OCI-LY7 (cell line): ENCODE measurements at regions not wholly inside any gene's neighbourhood (a gene's known extent, or its start where the extent isn't known, plus 50 kb on each side); places are given as distances from the start of the nearest gene placed in this dataset.

ENCODE experiments used
- BruUV-seq: library from RNA; stranded (reverse); fragments of 400-500 nt; replicated peaks from 2 replicates; lab custom pipeline; 2021; lab: Mats Ljungman, UMichigan
- CTCF ChIA-PET: fragments of 300-600 bp; sonication (Branson Sonifier 250); formaldehyde crosslinking; loops from one replicate; lab custom pipeline; 2022; ENCODE audit warnings: antibody characterized with exemption; ENCODE audit not compliant: unreplicated experiment; lab: Charles Lee
- POLR2A ChIA-PET: fragments of 300-600 bp; sonication (Branson Sonifier 250); formaldehyde crosslinking; loops from one replicate; lab custom pipeline; 2022; ENCODE audit warnings: antibody characterized with exemption; lab: Charles Lee
- DNase-seq: peaks from one replicate; pipeline ENCODE4 v3.0.0-alpha.2; 2015; ENCODE audit warnings: low spot score
- H2AFZ ChIP-seq: fragments of 200-600 bp; sonication (generic), shearing (Covaris generic); 2 replicates; pipeline ENCODE4 v1.6.1; 2014; ENCODE audit warnings: mild to moderate bottlenecking, antibody characterized with exemption, low read length, moderate library complexity
- H3K27ac ChIP-seq: fragments of 200-600 bp; sonication (generic); 2 replicates; pipeline ENCODE4 v1.5.1; 2014; ENCODE audit warnings: mixed run types, low read depth, mild to moderate bottlenecking, moderate library complexity, low read length, inconsistent platforms; ENCODE audit not compliant: poor library complexity, severe bottlenecking
- H3K36me3 ChIP-seq: fragments of 200-600 bp; sonication (generic); 2 replicates; pipeline ENCODE4 v1.6.1; 2014; ENCODE audit warnings: mild to moderate bottlenecking, antibody characterized with exemption, low read length, moderate library complexity, mixed read lengths; ENCODE audit not compliant: insufficient read depth
- H3K4me1 ChIP-seq: fragments of 200-600 bp; sonication (generic); 2 replicates; pipeline ENCODE4 v1.5.1; 2014; ENCODE audit warnings: mild to moderate bottlenecking, low read length; ENCODE audit not compliant: insufficient read depth, poor library complexity, severe bottlenecking
- H3K4me2 ChIP-seq: fragments of 200-600 bp; sonication (generic); 2 replicates; pipeline ENCODE4 v1.6.1; 2014; ENCODE audit warnings: mild to moderate bottlenecking, low read length
- H3K4me3 ChIP-seq: fragments of 200-600 bp; sonication (generic); 2 replicates; pipeline ENCODE4 v1.5.1; 2014; ENCODE audit warnings: mild to moderate bottlenecking, low read depth, low read length; ENCODE audit not compliant: poor library complexity, severe bottlenecking
- H3K79me2 ChIP-seq: fragments of 200-600 bp; sonication (generic); 2 replicates; pipeline ENCODE4 v1.6.1; 2016; ENCODE audit warnings: low read depth, mild to moderate bottlenecking, low read length, moderate library complexity, mixed read lengths; ENCODE audit not compliant: insufficient read depth
- H3K9me2 ChIP-seq: fragments of 200-600 bp; sonication (generic); 2 replicates; pipeline ENCODE4 v1.6.1; 2016; ENCODE audit warnings: mild to moderate bottlenecking, low read length, mixed read lengths; ENCODE audit not compliant: insufficient read depth
- H3K9me3 ChIP-seq: fragments of 200-600 bp; sonication (generic); 2 replicates; pipeline ENCODE4 v1.6.1; 2014; ENCODE audit warnings: mild to moderate bottlenecking, mixed run types, low read length, mixed read lengths
- H4K20me1 ChIP-seq: fragments of 200-600 bp; sonication (generic); 2 replicates; pipeline ENCODE4 v1.6.1; 2014; ENCODE audit warnings: mild to moderate bottlenecking, antibody characterized with exemption, low read length, moderate library complexity, mixed read lengths; ENCODE audit not compliant: insufficient read depth
- EZH2phosphoT487 ChIP-seq: fragments of 200-600 bp; sonication (generic); IDR thresholded peaks from 2 replicates; pipeline ENCODE4 v1.6.1; 2018; ENCODE audit warnings: low read depth, borderline replicate concordance, mild to moderate bottlenecking, mixed run types, antibody characterized with exemption, low read length, moderate library complexity, mixed read lengths
- intact Hi-C: fragments of 100-400 bp; cut with micrococcal nuclease; formaldehyde crosslinking; loops from one replicate; pipeline ENCODE4 v1.10.0; 2022; ENCODE audit not compliant: unreplicated experiment
- TF ChIP-seq, protein P1 (sequence below): fragments of 200-600 bp; sonication (generic); conservative IDR thresholded peaks from 2 replicates; pipeline ENCODE4 v1.5.1; 2014; ENCODE audit warnings: mild to moderate bottlenecking, antibody characterized with exemption, low read length, moderate library complexity, mixed read lengths

DNA sequence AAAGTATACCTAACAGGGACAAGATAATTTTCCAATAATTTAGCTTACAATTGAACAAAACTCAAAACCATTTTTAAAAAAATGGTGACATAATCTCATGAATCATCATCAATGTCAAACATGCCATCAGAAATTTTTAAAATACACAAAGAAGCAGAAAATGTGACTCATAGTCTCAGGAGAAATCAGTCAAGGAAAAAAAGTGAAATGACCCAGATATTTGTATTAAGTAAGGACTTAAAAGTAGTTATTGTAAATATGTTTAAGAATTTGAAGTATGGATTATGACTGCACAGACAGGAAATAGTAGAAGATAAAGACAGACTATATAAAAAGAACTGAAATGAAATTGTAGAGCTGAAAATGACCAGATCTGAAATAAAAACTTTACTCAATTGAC, 473.9 kb upstream of the SYT4 start:
- CTCF ChIA-PET = no interaction called here
- H3K9me3 ChIP-seq = no peaks in the 10 kb centered on the region
- TF ChIP-seq EZH2phosphoT487 = no peak
- TF ChIP-seq, protein P1, sequence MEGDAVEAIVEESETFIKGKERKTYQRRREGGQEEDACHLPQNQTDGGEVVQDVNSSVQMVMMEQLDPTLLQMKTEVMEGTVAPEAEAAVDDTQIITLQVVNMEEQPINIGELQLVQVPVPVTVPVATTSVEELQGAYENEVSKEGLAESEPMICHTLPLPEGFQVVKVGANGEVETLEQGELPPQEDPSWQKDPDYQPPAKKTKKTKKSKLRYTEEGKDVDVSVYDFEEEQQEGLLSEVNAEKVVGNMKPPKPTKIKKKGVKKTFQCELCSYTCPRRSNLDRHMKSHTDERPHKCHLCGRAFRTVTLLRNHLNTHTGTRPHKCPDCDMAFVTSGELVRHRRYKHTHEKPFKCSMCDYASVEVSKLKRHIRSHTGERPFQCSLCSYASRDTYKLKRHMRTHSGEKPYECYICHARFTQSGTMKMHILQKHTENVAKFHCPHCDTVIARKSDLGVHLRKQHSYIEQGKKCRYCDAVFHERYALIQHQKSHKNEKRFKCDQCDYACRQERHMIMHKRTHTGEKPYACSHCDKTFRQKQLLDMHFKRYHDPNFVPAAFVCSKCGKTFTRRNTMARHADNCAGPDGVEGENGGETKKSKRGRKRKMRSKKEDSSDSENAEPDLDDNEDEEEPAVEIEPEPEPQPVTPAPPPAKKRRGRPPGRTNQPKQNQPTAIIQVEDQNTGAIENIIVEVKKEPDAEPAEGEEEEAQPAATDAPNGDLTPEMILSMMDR = no peak
- no peaks in the 10 kb centered on the region for H3K79me2 ChIP-seq
- POLR2A ChIA-PET = no interaction called here
- no peaks in the 10 kb centered on the region for H4K20me1 ChIP-seq
- H3K4me3 ChIP-seq = no peak overlapping the region
- H3K9me2 ChIP-seq = no peaks in the 10 kb centered on the region
- H3K4me2 ChIP-seq = no peak overlapping the region
- H3K4me1 ChIP-seq = no peaks in the 10 kb centered on the region
- no peak overlapping the region for H3K27ac ChIP-seq
- no peaks in the 10 kb centered on the region for H3K36me3 ChIP-seq
- intact Hi-C loops = no loop called here
- H2AFZ ChIP-seq = no peak overlapping the region
- DNase-seq = no peak
- BruUV-seq = no TSS peak

DNA sequence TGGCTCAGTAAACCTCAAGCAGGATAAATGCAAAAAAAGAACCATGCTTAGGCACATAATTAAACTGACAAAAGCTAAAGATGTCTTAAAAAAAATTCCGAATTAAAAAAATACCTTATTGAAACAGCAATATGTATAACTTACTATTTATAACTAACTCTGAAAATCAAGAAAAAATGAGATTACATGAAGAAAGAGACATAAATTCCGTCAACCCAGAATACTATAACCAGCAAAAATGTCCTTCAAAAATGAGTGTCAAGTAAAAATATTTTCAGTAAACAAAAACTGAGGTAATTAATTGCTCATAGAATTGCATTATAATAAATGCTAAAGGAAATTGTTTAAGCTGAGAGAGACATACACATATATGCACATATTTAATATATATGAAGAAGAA, 474.5 kb upstream of the SYT4 start:
- Histone ChIP-seq H3K4me3 (no peak overlapping the region), H2AFZ (no peak overlapping the region), H3K4me2 (no peak overlapping the region), H4K20me1 (no peaks in the 10 kb centered on the region), H3K9me3 (no peaks in the 10 kb centered on the region), H3K9me2 (no peaks in the 10 kb centered on the region), H3K27ac (no peak overlapping the region), H3K4me1 (no peaks in the 10 kb centered on the region), H3K36me3 (no peaks in the 10 kb centered on the region), H3K79me2 (no peaks in the 10 kb centered on the region)
- no TSS peak for BruUV-seq
- no peak for TF ChIP-seq EZH2phosphoT487
- TF ChIP-seq, protein P1 = no peak
- CTCF ChIA-PET = no interaction called here
- POLR2A ChIA-PET = no interaction called here
- intact Hi-C loops = no loop called here
- no peak for DNase-seq

DNA sequence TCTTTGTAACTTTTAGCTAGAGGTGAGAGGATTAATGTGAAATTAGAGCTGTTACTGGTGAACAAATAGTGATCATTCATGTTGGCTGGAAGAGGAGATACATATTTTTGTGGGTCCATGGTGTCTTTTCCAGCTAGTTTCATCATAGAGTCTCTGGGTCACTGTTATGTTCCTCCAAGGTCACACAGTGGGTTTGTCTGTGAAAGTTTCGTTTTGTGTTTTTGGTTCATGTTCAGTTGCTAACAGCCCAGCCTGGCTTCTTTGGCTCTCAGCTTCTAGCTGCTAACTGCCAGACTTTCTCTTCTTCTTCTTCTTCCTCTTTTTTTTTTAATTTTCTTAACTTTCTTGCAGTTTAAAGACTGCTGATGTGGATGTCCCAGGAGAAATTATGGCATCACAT, 480.0 kb upstream of the SYT4 start:
- H3K79me2 ChIP-seq = no peaks in the 10 kb centered on the region
- no peak overlapping the region for H3K27ac ChIP-seq
- H3K9me2 ChIP-seq = no peaks in the 10 kb centered on the region
- no peak for TF ChIP-seq EZH2phosphoT487
- TF ChIP-seq, protein P1 = no peak
- CTCF ChIA-PET = no interaction called here
- H3K4me1 ChIP-seq = no peaks in the 10 kb centered on the region
- H4K20me1 ChIP-seq = no peaks in the 10 kb centered on the region
- H3K36me3 ChIP-seq = no peaks in the 10 kb centered on the region
- no peak for DNase-seq
- intact Hi-C loops = no loop called here
- H3K9me3 ChIP-seq = no peaks in the 10 kb centered on the region
- no TSS peak for BruUV-seq
- H3K4me3 ChIP-seq = no peak overlapping the region
- POLR2A ChIA-PET = no interaction called here
- H2AFZ ChIP-seq = no peak overlapping the region
- H3K4me2 ChIP-seq = no peak overlapping the region
